Left renal cortex interstitium (tissue), 4 donors: ENCODE measurements at regions not wholly inside any gene's neighbourhood (a gene's known extent, or its start where the extent isn't known, plus 50 kb on each side); places are given as distances from the start of the nearest gene placed in this dataset.
"Not testable (repeated sequence)": the region's sequence is repeated elsewhere in the genome, so short reads cannot be mapped to it uniquely, and the experiment has no call there.

Experiments
- DNase-seq, 4 donors: peaks; one replicate each; pipeline ENCODE4 v3.0.0-alpha.2; 2013; ENCODE audit warnings: low read depth in 4 of 4, low spot score in 2 of 4, missing footprints in 1 of 4

GRCh38 chr13:63843766-63844699 is 2428.4 kb upstream of the PCDH20 start:
- DNase-seq, result no peak

DNA sequence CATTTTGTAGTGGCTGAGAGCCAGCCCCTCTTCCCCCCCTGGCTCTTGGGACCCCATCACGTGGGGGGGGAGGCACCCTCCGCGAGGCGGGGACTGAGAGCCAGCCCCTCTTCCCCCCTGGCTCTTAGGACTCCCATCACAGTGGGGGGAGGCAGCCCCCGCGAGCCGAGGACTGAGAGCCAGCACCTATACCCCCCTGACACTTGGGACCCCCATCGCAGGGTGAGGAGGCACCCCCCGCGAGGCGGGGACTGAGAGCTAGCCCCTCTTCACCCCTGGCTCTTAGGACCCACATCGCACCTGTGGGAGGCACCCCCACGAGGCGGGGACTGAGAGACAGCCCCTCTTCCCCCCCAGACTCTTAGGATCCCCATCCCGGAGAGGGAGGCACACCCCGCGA is 2426.5 kb upstream of the PCDH20 start:
- no peak for DNase-seq

- no peak for DNase-seq
These were observed 2425.1 kb upstream of the PCDH20 start for GRCh38 chr13:63840551-63841421.

GRCh38 chr13:63838366-63839110 is 2422.9 kb upstream of the PCDH20 start:
- DNase-seq, result no peak

DNA sequence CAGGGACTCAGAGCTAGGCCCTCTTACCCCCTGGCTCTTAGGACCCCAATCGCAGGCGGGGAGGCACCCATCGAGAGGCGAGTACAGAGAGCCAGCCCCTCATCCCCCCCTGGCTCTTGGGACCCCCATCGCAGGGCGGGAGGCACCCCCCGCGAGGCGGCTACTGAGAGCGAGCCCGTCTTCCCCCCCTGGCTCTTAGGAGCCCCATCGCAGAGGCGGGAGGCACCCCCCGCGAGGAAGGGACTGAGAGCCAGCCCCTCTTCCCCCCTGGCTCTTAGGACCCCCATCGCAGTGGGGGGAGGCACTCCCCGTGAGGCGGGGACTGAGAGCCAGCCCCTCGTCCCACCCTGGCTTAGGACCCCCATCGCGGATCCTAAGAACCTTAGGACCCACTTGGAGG is 2422.1 kb upstream of the PCDH20 start:
- DNase-seq, result not testable (repeated sequence)

- not testable (repeated sequence) for DNase-seq
These were observed 2414.0 kb upstream of the PCDH20 start for GRCh38 chr13:63829609-63830008.

DNA sequence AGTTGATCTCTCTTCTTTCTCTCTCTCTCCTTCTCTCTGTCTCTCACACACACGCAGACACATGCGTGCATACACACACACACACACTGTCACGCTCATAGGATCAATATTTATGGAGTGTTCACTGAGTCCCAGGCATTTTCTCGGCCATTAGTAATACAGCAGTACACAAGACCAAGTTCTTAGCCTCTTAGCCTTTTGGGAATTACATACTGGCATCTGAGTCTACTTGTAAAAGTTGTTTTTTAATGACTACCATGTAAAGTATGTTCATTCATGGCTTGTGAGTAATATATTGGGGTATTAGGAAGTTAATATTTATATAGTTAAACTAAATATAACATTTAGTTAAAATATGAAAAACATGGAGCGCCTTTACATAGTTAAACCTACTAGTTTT is 2406.1 kb upstream of the PCDH20 start:
- DNase-seq, result not testable (repeated sequence)

GRCh38 chr13:63811428-63812004 is 2395.9 kb upstream of the PCDH20 start:
- DNase-seq, result not testable (repeated sequence)

- not testable (repeated sequence) for DNase-seq
These were observed 2375.5 kb upstream of the PCDH20 start for GRCh38 chr13:63791134-63791533.

GRCh38 chr13:63774133-63774532 is 2358.5 kb upstream of the PCDH20 start:
- DNase-seq, result no peak

DNA sequence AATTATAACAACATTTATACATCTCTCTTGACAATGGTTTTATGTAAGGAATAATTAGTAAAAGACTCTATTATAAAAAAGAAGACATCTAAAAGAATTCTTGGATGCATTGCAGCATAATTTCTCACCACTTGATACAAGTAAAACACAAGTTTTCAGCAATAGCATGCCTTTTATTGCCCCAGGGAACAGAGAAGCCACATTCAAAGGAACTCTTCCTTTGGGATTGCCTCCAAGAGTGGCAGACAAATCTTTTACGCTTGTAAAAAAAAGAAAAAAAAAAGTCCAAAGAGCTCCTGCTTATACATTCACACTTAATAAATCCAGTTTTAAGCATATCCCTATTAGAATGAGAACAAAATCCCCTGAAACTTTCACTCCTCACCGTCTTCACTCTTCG is 2357.8 kb upstream of the PCDH20 start:
- DNase-seq, result no peak

- not testable (repeated sequence) for DNase-seq
These were observed 2342.0 kb upstream of the PCDH20 start for GRCh38 chr13:63757683-63758082.

DNA sequence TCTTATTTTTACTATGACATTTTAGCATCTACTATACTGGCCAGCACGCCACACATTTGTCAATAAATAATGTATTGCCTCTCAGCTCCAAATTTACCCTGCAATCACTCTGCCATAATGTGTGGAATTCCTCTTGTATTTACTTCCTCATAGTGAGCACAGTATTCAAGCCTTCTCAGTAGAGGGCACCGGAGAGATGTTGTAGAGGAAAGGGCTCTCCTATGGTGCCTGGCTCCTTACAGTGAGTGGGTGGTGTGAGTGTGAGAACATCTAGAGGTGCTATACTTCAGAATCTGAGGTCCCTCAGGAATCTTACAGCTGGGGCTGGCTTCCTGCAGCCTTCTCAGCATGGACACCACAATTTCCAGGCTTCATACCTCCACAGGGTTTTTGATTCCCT is 2334.2 kb upstream of the PCDH20 start:
- DNase-seq, result not testable (repeated sequence)

DNA sequence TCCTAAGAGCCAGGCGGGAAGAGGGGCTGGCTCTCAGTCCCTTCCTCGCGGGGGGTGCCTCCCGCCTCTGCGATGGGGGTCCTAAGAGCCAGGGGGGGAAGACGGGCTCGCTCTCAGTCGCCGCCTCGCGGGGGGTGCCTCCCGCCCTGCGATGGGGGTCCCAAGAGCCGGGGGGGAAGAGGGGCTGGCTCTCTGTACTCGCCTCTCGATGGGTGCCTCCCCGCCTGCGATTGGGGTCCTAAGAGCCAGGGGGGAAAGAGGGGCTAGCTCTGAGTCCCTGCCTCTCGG is 2326.1 kb upstream of the PCDH20 start:
- DNase-seq, result not testable (repeated sequence)

GRCh38 chr13:63741029-63741813 is 2325.6 kb upstream of the PCDH20 start:
- no peak for DNase-seq

- DNase-seq, result not testable (repeated sequence)
These were observed 2323.6 kb upstream of the PCDH20 start for GRCh38 chr13:63739112-63739735.

DNA sequence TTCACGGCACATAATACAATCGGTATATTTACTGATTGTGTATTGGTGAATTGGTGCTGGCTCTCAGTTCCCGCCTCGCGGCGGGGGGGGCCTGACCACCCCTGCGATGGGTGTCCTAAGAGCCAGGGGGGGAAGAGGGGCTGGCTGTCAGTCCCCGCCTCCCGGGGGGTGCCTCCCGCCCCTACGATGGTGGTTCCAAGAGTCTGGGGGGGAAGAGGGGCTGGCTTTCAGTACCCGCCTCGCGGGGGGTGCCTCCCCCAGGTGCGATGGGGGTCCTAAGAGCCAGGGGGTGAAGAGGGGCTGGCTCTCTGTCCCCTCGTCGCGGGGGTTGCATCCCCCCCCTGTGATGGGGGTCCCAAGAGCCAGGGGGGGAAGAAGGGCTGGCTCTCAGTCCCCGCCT is 2321.8 kb upstream of the PCDH20 start:
- DNase-seq, result no peak

DNA sequence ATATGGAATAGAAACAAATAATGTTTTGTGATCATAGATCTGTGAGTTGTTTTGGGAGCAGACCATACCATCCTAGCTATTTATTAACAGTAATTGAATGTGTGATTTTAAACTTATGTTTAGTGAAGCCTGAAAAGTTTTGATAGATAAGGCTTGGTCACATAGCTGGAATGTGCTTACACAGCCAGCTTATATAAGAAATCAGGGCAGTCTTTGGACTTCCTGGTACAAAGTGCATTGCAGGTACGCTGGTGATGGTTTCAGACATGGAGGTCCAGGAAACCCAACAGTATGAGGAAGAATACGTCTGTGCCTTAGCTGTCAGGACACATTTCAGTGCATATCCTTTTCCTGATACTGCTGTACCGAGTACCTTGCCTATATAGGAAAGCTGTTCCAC is 2316.2 kb upstream of the PCDH20 start:
- no peak for DNase-seq

- DNase-seq, result not testable (repeated sequence)
These were observed 2296.5 kb upstream of the PCDH20 start for GRCh38 chr13:63712159-63712558.
